ENCODE measurements at regions not wholly inside any gene's neighbourhood (a gene's known extent, or its start where the extent isn't known, plus 50 kb on each side); places are given as distances from the start of the nearest gene placed in this dataset.

GRCh38 chr1:232890340-232890943 lies 60.0 kb upstream of the NTPCR start:
- Histone ChIP-seq H3K27me3 (ENCODE audit: control insufficient read depth in 4 of 4, insufficient read depth in 4 of 4, low read length in 3 of 4) (peaks cover 0 to 2% (median 0%) of the 10 kb centered on the region in 4 donors), H3K27ac (ENCODE audit: low read depth in 1 of 2, low read length in 2 of 2) (no peak overlapping the region), H3K4me1 (ENCODE audit: control insufficient read depth in 4 of 4, insufficient read depth in 4 of 4, low read length in 3 of 4) (no peaks in the 10 kb centered on the region), H3K4me3 (ENCODE audit: low read depth in 1 of 3, low read length in 3 of 3) (no peak overlapping the region), H3K9ac (ENCODE audit: low read depth in 1 of 2, low read length in 2 of 2) (no peak overlapping the region), H3K36me3 (ENCODE audit: control insufficient read depth in 4 of 4, insufficient read depth in 3 of 4, low read depth in 1 of 4, low read length in 3 of 4) (no peaks in the 10 kb centered on the region), H3K9me3 (ENCODE audit: control insufficient read depth in 4 of 4, low read length in 3 of 4) (peaks cover 0 to 3% (median 0%) of the 10 kb centered on the region in 4 donors)
- WGBS: 79% methylated on average over 5 of the region's 5 CpGs
- DNase-seq (ENCODE audit: low spot score): no peak
- no peak for TF ChIP-seq RXRA (IDR thresholded peaks at IDR 0.05)
- TF ChIP-seq GABPA (IDR thresholded peaks at IDR 0.05 in 1 of 2, conservative IDR thresholded peaks at IDR 0.05 in 1 of 2): no peak
- no peak for TF ChIP-seq CTCF (IDR thresholded peaks at IDR 0.05; ENCODE audit: low read depth, low read length, missing input control)
- TF ChIP-seq NR2F2 (IDR thresholded peaks at IDR 0.05): no peak
- TF ChIP-seq FOXA2 (IDR thresholded peaks at IDR 0.05): no peak
- TF ChIP-seq SP1 (IDR thresholded peaks at IDR 0.05): no peak
- TF ChIP-seq JUND (IDR thresholded peaks at IDR 0.05): no peak
- no peak for TF ChIP-seq MAX (IDR thresholded peaks at IDR 0.05)

GRCh38 chr1:232891071-232891470 lies 59.3 kb upstream of the NTPCR start:
- H3K4me1 ChIP-seq (ENCODE audit: control insufficient read depth in 4 of 4, insufficient read depth in 4 of 4, low read length in 3 of 4): no peaks in the 10 kb centered on the region
- no peak overlapping the region for H3K27ac ChIP-seq (ENCODE audit: low read depth in 1 of 2, low read length in 2 of 2)
- no peaks in the 10 kb centered on the region for H3K36me3 ChIP-seq (ENCODE audit: control insufficient read depth in 4 of 4, insufficient read depth in 3 of 4, low read depth in 1 of 4, low read length in 3 of 4)
- no peak overlapping the region for H3K9ac ChIP-seq (ENCODE audit: low read depth in 1 of 2, low read length in 2 of 2)
- WGBS: 73% methylated on average over 5 of the region's 5 CpGs
- H3K4me3 ChIP-seq (ENCODE audit: low read depth in 1 of 3, low read length in 3 of 3): no peak overlapping the region
- no peak for TF ChIP-seq EGR1 (IDR thresholded peaks at IDR 0.05; ENCODE audit: low read depth in 2 of 2)
- TF ChIP-seq GABPA (IDR thresholded peaks at IDR 0.05 in 1 of 2, conservative IDR thresholded peaks at IDR 0.05 in 1 of 2): no peak
- no peak for TF ChIP-seq YY1 (IDR thresholded peaks at IDR 0.05)
- no peak for TF ChIP-seq RXRA (IDR thresholded peaks at IDR 0.05)
- TF ChIP-seq ATF3 (IDR thresholded peaks at IDR 0.05): no peak
- TF ChIP-seq HNF4G (IDR thresholded peaks at IDR 0.05): no peak
- no peak for TF ChIP-seq SP1 (IDR thresholded peaks at IDR 0.05)
- TF ChIP-seq ZBTB33 (IDR thresholded peaks at IDR 0.05): no peak
- no peak for TF ChIP-seq HNF4A (conservative IDR thresholded peaks at IDR 0.05)
- no peak for TF ChIP-seq JUND (IDR thresholded peaks at IDR 0.05)
- no peak for TF ChIP-seq RAD21 (IDR thresholded peaks at IDR 0.05)
- TF ChIP-seq NR2F2 (IDR thresholded peaks at IDR 0.05): no peak
- no peak for TF ChIP-seq FOXA1 (IDR thresholded peaks at IDR 0.05)
- no peak for DNase-seq (ENCODE audit: low spot score)
- H3K27me3 ChIP-seq (ENCODE audit: control insufficient read depth in 4 of 4, insufficient read depth in 4 of 4, low read length in 3 of 4): peaks cover 0 to 2% (median 0%) of the 10 kb centered on the region in 4 donors
- H3K9me3 ChIP-seq (ENCODE audit: control insufficient read depth in 4 of 4, low read length in 3 of 4): peaks cover 0 to 3% (median 0%) of the 10 kb centered on the region in 4 donors
